ENCODE measurements at regions not wholly inside any gene's neighbourhood (a gene's known extent, or its start where the extent isn't known, plus 50 kb on each side); places are given as distances from the start of the nearest gene placed in this dataset.

GRCh38 chr10:62616885-62617590 lies 187.5 kb upstream of the ADO start:
- no peaks in the 10 kb centered on the region for H3K36me3 ChIP-seq (ENCODE audit: control insufficient read depth in 2 of 2, insufficient read depth in 2 of 2, low read length in 1 of 2)
- no peak overlapping the region for H3K4me3 ChIP-seq (ENCODE audit: low read depth in 1 of 2, low read length in 2 of 2)
- H3K27me3 ChIP-seq (ENCODE audit: control insufficient read depth in 1 of 2, insufficient read depth in 2 of 2, low read length in 2 of 2): no peaks in the 10 kb centered on the region
- WGBS, 2 donors: 78 to 83% methylated on average over 2 of the region's 2 CpGs
- no peaks in the 10 kb centered on the region for H3K9me3 ChIP-seq (ENCODE audit: control insufficient read depth in 2 of 2, insufficient read depth in 1 of 2, low read depth in 1 of 2, low read length in 1 of 2)
- H3K27ac ChIP-seq (ENCODE audit: low read depth in 2 of 2, low read length in 1 of 2): no peak overlapping the region
- H3K4me1 ChIP-seq (ENCODE audit: control insufficient read depth in 2 of 2, insufficient read depth in 2 of 2, low read length in 1 of 2): no peaks in the 10 kb centered on the region

GRCh38 chr10:62617652-62618051 lies 186.9 kb upstream of the ADO start:
- Histone ChIP-seq H3K36me3 (ENCODE audit: control insufficient read depth in 2 of 2, insufficient read depth in 2 of 2, low read length in 1 of 2) (no peaks in the 10 kb centered on the region), H3K4me3 (ENCODE audit: low read depth in 1 of 2, low read length in 2 of 2) (no peak overlapping the region), H3K27ac (ENCODE audit: low read depth in 2 of 2, low read length in 1 of 2) (no peak overlapping the region), H3K9me3 (ENCODE audit: control insufficient read depth in 2 of 2, insufficient read depth in 1 of 2, low read depth in 1 of 2, low read length in 1 of 2) (no peaks in the 10 kb centered on the region), H3K27me3 (ENCODE audit: control insufficient read depth in 1 of 2, insufficient read depth in 2 of 2, low read length in 2 of 2) (no peaks in the 10 kb centered on the region), H3K4me1 (ENCODE audit: control insufficient read depth in 2 of 2, insufficient read depth in 2 of 2, low read length in 1 of 2) (no peaks in the 10 kb centered on the region)
- WGBS, 2 donors: 67 to 86% methylated on average over 9 of the region's 9 CpGs

DNA sequence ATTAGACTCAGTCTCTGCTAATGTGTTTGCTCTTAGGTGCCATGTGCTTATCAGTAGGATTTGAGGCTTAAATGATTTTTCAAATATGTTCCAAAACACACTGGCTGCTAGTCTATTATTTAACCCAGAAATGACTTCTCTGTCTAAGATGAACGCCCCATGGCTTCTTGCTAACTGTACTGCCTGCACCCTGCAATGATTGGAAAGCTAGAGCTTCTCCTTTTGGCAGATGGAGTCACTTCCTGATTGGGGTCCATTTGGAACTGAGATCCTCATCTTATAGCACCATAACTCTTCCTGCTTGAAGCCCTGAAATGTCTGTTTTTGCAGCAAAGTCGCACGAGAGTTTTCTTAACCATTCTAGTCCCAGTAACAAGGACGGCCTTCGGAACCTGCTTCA lies 186.5 kb upstream of the ADO start:
- Histone ChIP-seq H3K4me1 (ENCODE audit: control insufficient read depth in 2 of 2, insufficient read depth in 2 of 2, low read length in 1 of 2) (no peaks in the 10 kb centered on the region), H3K9me3 (ENCODE audit: control insufficient read depth in 2 of 2, insufficient read depth in 1 of 2, low read depth in 1 of 2, low read length in 1 of 2) (no peaks in the 10 kb centered on the region), H3K4me3 (ENCODE audit: low read depth in 1 of 2, low read length in 2 of 2) (no peak overlapping the region), H3K27ac (ENCODE audit: low read depth in 2 of 2, low read length in 1 of 2) (no peak overlapping the region), H3K36me3 (ENCODE audit: control insufficient read depth in 2 of 2, insufficient read depth in 2 of 2, low read length in 1 of 2) (no peaks in the 10 kb centered on the region), H3K27me3 (ENCODE audit: control insufficient read depth in 1 of 2, insufficient read depth in 2 of 2, low read length in 2 of 2) (no peaks in the 10 kb centered on the region)
- WGBS, 2 donors: 84 to 89% methylated on average over 5 of the region's 5 CpGs

GRCh38 chr10:62618576-62619412 lies 185.7 kb upstream of the ADO start:
- 62 to 64% methylated on average over 7 of the region's 7 CpGs for WGBS, 2 donors
- no peaks in the 10 kb centered on the region for H3K27me3 ChIP-seq (ENCODE audit: control insufficient read depth in 1 of 2, insufficient read depth in 2 of 2, low read length in 2 of 2)
- H3K9me3 ChIP-seq (ENCODE audit: control insufficient read depth in 2 of 2, insufficient read depth in 1 of 2, low read depth in 1 of 2, low read length in 1 of 2): no peaks in the 10 kb centered on the region
- H3K36me3 ChIP-seq (ENCODE audit: control insufficient read depth in 2 of 2, insufficient read depth in 2 of 2, low read length in 1 of 2): no peaks in the 10 kb centered on the region
- no peaks in the 10 kb centered on the region for H3K4me1 ChIP-seq (ENCODE audit: control insufficient read depth in 2 of 2, insufficient read depth in 2 of 2, low read length in 1 of 2)
- H3K27ac ChIP-seq (ENCODE audit: low read depth in 2 of 2, low read length in 1 of 2): no peak overlapping the region
- H3K4me3 ChIP-seq (ENCODE audit: low read depth in 1 of 2, low read length in 2 of 2): no peak overlapping the region

GRCh38 chr10:62619413-62619738 lies 185.1 kb upstream of the ADO start:
- H3K27ac ChIP-seq (ENCODE audit: low read depth in 2 of 2, low read length in 1 of 2): no peak overlapping the region
- 67 to 73% methylated on average over 2 of the region's 2 CpGs for WGBS, 2 donors
- H3K27me3 ChIP-seq (ENCODE audit: control insufficient read depth in 1 of 2, insufficient read depth in 2 of 2, low read length in 2 of 2): no peaks in the 10 kb centered on the region

DNA sequence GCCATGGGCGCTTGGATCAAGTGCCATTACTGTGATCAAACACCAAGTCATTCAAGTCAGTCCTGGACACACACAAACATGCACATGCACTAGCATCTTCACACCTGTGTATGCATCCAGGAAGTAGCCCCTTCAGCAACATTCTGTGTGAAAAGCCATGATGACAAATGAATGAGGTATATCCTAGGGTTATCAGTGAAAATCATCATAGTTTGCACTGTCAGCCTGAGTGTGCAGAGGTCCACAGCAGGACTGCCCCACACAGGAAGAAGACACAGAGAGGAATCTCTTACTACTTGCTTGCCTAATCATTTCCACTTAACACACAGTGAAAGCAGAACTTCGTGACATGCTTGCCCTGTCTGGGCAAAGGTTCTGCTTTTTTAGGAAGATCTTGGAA lies 184.0 kb upstream of the ADO start:
- H3K27ac ChIP-seq (ENCODE audit: low read depth in 2 of 2, low read length in 1 of 2): no peak overlapping the region
- 73 to 82% methylated on average over 2 of the region's 2 CpGs for WGBS, 2 donors
- no peaks in the 10 kb centered on the region for H3K27me3 ChIP-seq (ENCODE audit: control insufficient read depth in 1 of 2, insufficient read depth in 2 of 2, low read length in 2 of 2)

More at GRCh38 chr10:62619413-62619738, 185.1 kb upstream of the ADO start:
- H3K4me3 ChIP-seq (ENCODE audit: low read depth in 1 of 2, low read length in 2 of 2): no peak overlapping the region
- H3K4me1 ChIP-seq (ENCODE audit: control insufficient read depth in 2 of 2, insufficient read depth in 2 of 2, low read length in 1 of 2): no peaks in the 10 kb centered on the region
- H3K36me3 ChIP-seq (ENCODE audit: control insufficient read depth in 2 of 2, insufficient read depth in 2 of 2, low read length in 1 of 2): no peaks in the 10 kb centered on the region
- H3K9me3 ChIP-seq (ENCODE audit: control insufficient read depth in 2 of 2, insufficient read depth in 1 of 2, low read depth in 1 of 2, low read length in 1 of 2): no peaks in the 10 kb centered on the region

GRCh38 chr10:62623223-62623622 lies 181.3 kb upstream of the ADO start:
- no peak overlapping the region for H3K27ac ChIP-seq (ENCODE audit: low read depth in 2 of 2, low read length in 1 of 2)
- no peaks in the 10 kb centered on the region for H3K27me3 ChIP-seq (ENCODE audit: control insufficient read depth in 1 of 2, insufficient read depth in 2 of 2, low read length in 2 of 2)
- H3K4me1 ChIP-seq (ENCODE audit: control insufficient read depth in 2 of 2, insufficient read depth in 2 of 2, low read length in 1 of 2): no peaks in the 10 kb centered on the region
- no peaks in the 10 kb centered on the region for H3K36me3 ChIP-seq (ENCODE audit: control insufficient read depth in 2 of 2, insufficient read depth in 2 of 2, low read length in 1 of 2)
- whole genome bisulfite sequencing, 2 donors: 77 to 80% methylated on average over 7 of the region's 7 CpGs
- no peak overlapping the region for H3K4me3 ChIP-seq (ENCODE audit: low read depth in 1 of 2, low read length in 2 of 2)
- no peaks in the 10 kb centered on the region for H3K9me3 ChIP-seq (ENCODE audit: control insufficient read depth in 2 of 2, insufficient read depth in 1 of 2, low read depth in 1 of 2, low read length in 1 of 2)

More for the DNA sequence above, 184.0 kb upstream of the ADO start:
- Histone ChIP-seq H3K4me3 (ENCODE audit: low read depth in 1 of 2, low read length in 2 of 2) (no peak overlapping the region), H3K36me3 (ENCODE audit: control insufficient read depth in 2 of 2, insufficient read depth in 2 of 2, low read length in 1 of 2) (no peaks in the 10 kb centered on the region), H3K4me1 (ENCODE audit: control insufficient read depth in 2 of 2, insufficient read depth in 2 of 2, low read length in 1 of 2) (no peaks in the 10 kb centered on the region), H3K9me3 (ENCODE audit: control insufficient read depth in 2 of 2, insufficient read depth in 1 of 2, low read depth in 1 of 2, low read length in 1 of 2) (no peaks in the 10 kb centered on the region)

DNA sequence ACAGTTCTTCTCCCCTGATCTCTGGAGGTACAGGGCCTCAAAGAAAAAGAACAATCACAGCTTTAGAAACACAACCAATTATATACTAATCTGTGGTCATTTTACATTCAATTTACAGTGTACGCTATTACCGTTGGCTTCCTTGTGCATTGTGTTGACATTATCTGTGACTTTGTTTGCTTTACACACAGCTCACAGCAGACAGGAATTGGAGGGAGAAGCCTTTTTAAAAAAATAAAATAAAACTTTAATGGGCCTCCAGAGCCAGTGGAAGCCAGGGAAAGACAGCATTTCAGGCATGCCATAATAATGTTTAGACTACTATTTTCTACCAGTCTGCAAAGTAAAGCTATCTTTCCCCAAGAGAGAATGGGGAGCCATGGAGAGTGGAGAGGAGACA lies 179.0 kb upstream of the ADO start:
- H3K4me1 ChIP-seq (ENCODE audit: control insufficient read depth in 2 of 2, insufficient read depth in 2 of 2, low read length in 1 of 2): no peaks in the 10 kb centered on the region
- no peak overlapping the region for H3K4me3 ChIP-seq (ENCODE audit: low read depth in 1 of 2, low read length in 2 of 2)
- H3K27me3 ChIP-seq (ENCODE audit: control insufficient read depth in 1 of 2, insufficient read depth in 2 of 2, low read length in 2 of 2): no peaks in the 10 kb centered on the region
- H3K36me3 ChIP-seq (ENCODE audit: control insufficient read depth in 2 of 2, insufficient read depth in 2 of 2, low read length in 1 of 2): no peaks in the 10 kb centered on the region
- H3K27ac ChIP-seq (ENCODE audit: low read depth in 2 of 2, low read length in 1 of 2): no peak overlapping the region
- H3K9me3 ChIP-seq (ENCODE audit: control insufficient read depth in 2 of 2, insufficient read depth in 1 of 2, low read depth in 1 of 2, low read length in 1 of 2): no peaks in the 10 kb centered on the region
- whole genome bisulfite sequencing, 2 donors: 25 to 50% methylated on average over 2 of the region's 2 CpGs

GRCh38 chr10:62626079-62626478 lies 178.4 kb upstream of the ADO start:
- 51 to 62% methylated on average over 3 of the region's 3 CpGs for WGBS, 2 donors
- Histone ChIP-seq H3K27me3 (ENCODE audit: control insufficient read depth in 1 of 2, insufficient read depth in 2 of 2, low read length in 2 of 2) (no peaks in the 10 kb centered on the region), H3K4me3 (ENCODE audit: low read depth in 1 of 2, low read length in 2 of 2) (no peak overlapping the region), H3K9me3 (ENCODE audit: control insufficient read depth in 2 of 2, insufficient read depth in 1 of 2, low read depth in 1 of 2, low read length in 1 of 2) (no peaks in the 10 kb centered on the region), H3K36me3 (ENCODE audit: control insufficient read depth in 2 of 2, insufficient read depth in 2 of 2, low read length in 1 of 2) (no peaks in the 10 kb centered on the region), H3K27ac (ENCODE audit: low read depth in 2 of 2, low read length in 1 of 2) (no peak overlapping the region), H3K4me1 (ENCODE audit: control insufficient read depth in 2 of 2, insufficient read depth in 2 of 2, low read length in 1 of 2) (no peaks in the 10 kb centered on the region)

DNA sequence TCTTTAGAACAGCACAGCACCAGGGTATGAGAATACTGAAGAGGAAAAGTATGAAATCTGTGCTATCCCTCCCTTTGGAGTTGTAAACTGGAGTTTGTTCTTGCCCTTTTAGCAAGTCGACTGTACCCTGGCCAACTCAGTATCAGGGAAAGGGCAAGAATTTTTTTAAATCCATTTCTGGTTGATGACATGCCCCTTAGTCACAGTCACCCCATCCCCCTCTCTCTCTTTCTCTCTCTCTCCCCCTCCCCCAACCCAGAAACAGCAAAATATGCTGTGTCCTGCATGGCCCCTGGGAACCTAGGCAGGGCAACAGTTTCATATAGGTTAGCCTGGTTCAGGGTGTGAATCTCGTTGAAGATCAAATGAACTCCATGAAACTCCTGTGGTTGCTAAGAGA lies 177.7 kb upstream of the ADO start:
- no peak overlapping the region for H3K4me3 ChIP-seq (ENCODE audit: low read depth in 1 of 2, low read length in 2 of 2)
- no peaks in the 10 kb centered on the region for H3K27me3 ChIP-seq (ENCODE audit: control insufficient read depth in 1 of 2, insufficient read depth in 2 of 2, low read length in 2 of 2)
- H3K4me1 ChIP-seq (ENCODE audit: control insufficient read depth in 2 of 2, insufficient read depth in 2 of 2, low read length in 1 of 2): no peaks in the 10 kb centered on the region
- no peak overlapping the region for H3K27ac ChIP-seq (ENCODE audit: low read depth in 2 of 2, low read length in 1 of 2)
- H3K36me3 ChIP-seq (ENCODE audit: control insufficient read depth in 2 of 2, insufficient read depth in 2 of 2, low read length in 1 of 2): no peaks in the 10 kb centered on the region
- 23 to 29% methylated on average over 2 of the region's 2 CpGs for WGBS, 2 donors
- no peaks in the 10 kb centered on the region for H3K9me3 ChIP-seq (ENCODE audit: control insufficient read depth in 2 of 2, insufficient read depth in 1 of 2, low read depth in 1 of 2, low read length in 1 of 2)
